Pancreas (tissue), 10 donors: ENCODE measurements at regions not wholly inside any gene's neighbourhood (a gene's known extent, or its start where the extent isn't known, plus 50 kb on each side); places are given as distances from the start of the nearest gene placed in this dataset.

Experiments
- ATAC-seq, 4 donors: fragments of 200-7000 bp; cut with Tn5 transposase; one replicate each; pipeline versions ENCODE4 v1.8.0 to v1.9.1; 2020; ENCODE audit warnings: mild to moderate bottlenecking in 4 of 4, moderate library complexity in 4 of 4
- DNase-seq, 6 donors: peaks; one replicate each; pipeline ENCODE4 v3.0.0-alpha.2; 2020
- FAIRE-seq: peaks from 2 replicates; lab custom pipeline; 2012; peaks lifted over from hg19 to GRCh38; lab: Jason Lieb, UNC
- H3K27ac ChIP-seq, 4 donors: fragments of 200-600 bp; sonication (generic); 1 replicate in 3 of 4; 2 replicates in 1 of 4; pipeline versions ENCODE4 v1.5.0 to v1.8.0; 2020
- H3K27me3 ChIP-seq, 4 donors: fragments of 200-600 bp; one replicate each; pipeline ENCODE4 v1.8.0; 2021
- H3K36me3 ChIP-seq, 3 donors: fragments of 200-600 bp; sonication (generic) in 1 of 3; one replicate each; pipeline versions ENCODE4 v1.5.0 to v1.8.0; 2020 to 2021
- H3K4me1 ChIP-seq, 3 donors: fragments of 200-600 bp; one replicate each; pipeline ENCODE4 v1.8.0; 2021
- H3K4me3 ChIP-seq, 4 donors: fragments of 200-600 bp; sonication (generic) in 2 of 4; one replicate each; pipeline versions ENCODE4 v1.5.0 to v1.8.0; 2020 to 2021
- H3K9me3 ChIP-seq, 4 donors: fragments of 200-600 bp; one replicate each; pipeline ENCODE4 v1.8.0; 2021
- CTCF ChIP-seq, 4 donors: fragments of 200-600 bp; sonication (generic) in 3 of 4; IDR thresholded peaks; one replicate each; pipeline versions ENCODE4 v1.5.0 to v1.8.0; 2021; ENCODE audit warnings: antibody characterized with exemption in 4 of 4
- WGBS, 2 donors: extraction: QIAGEN DNeasy Blood & Tissue Kit; methylation state at CpG; one replicate each; pipeline ENCODE4 v1.1.7; 2013; 5-methylcytosine and 5-hydroxymethylcytosine counted together
- intact Hi-C, 3 donors: fragments of 100-400 bp; cut with DNase I; formaldehyde crosslinking; loops; one replicate each; pipeline versions ENCODE4 v1.11.1 to v1.14.2; 2022
- donor health status: healthy with polysubstance abuse.
- donor health status: DM: no; HTN: no; CAD: no; lungs with moderate emphysema.
- donor health status: DM: no; HTN: no; CAD: no.
- donor health status: control.
- donor health status: control.
- donor health status: Bipolar disorder and iron deficiency.
- donor health status: DM: yes; HTN: yes; CAD: no.
- donor health status: DM: no; HTN: no; CAD: no.
- donor health status: DM: no; HTN: no; CAD: no.
- donor health status: DM: yes; HTN: yes; CAD: no.

DNA sequence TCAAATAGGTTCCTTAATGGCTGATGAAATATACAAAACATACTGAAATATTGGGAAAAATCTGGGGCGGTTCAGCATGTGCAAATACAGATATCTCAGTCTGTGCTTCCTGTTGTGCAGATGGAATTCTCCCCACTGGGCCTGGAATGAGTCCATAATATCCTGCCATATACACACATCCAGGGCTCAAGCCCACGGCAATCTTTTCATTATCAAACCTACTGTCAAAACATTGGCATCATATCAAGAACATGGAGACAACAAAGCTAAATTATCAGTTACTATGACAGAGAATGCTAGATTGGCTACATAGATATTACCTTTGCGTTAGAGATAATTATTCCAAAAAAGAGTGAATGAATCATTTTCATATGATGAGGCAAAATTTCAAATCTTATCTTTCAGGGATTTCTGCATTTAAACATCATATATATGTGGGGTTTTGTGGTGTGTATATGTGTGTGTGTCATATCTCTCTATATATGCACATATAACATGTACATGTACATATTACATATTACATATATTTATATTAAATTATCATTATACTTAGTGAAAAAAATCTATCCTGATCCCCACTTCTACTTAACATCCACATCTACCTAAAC lies 713.3 kb downstream of the GBE1 start:
- Histone ChIP-seq H3K4me1 (peaks cover 0 to 5% (median 0%) of the 10 kb centered on the region in 3 donors), H3K36me3 (no peaks in the 10 kb centered on the region), H3K27me3 (no peaks in the 10 kb centered on the region), H3K4me3 (no peak overlapping the region), H3K9me3 (no peaks in the 10 kb centered on the region), H3K27ac (no peak overlapping the region)
- FAIRE-seq (no peak), DNase-seq (peak in 1 of 6 donors; percentile 20), ATAC-seq (peak in 1 of 4 donors; percentile 61)
- intact Hi-C loops = no loop called here
- 21 to 23% methylated on average over 3 of the region's 3 CpGs for WGBS, 2 donors
- TF ChIP-seq CTCF (IDR thresholded peaks at IDR 0.05) = no peak

DNA sequence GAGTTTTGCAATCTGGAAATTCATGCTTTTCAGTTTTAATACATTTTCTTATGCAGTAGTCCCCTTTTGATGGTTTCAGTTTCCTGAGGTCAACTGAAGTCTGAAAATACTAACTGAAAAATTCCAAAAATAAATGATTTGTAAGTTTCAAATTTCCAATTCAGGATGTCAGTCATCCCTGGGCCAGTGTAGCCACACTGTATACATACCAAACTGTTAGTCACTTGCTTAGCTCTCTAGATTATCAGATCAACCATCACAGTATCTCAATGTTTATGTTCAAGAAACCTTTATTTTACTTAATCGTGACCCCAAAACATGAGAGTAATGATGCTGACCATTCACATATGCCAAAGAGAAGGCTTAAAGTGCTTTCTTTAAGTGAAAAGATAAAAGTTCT lies 715.5 kb downstream of the GBE1 start:
- intact Hi-C loops = no loop called here
- no peaks in the 10 kb centered on the region for H3K27me3 ChIP-seq
- 72 to 79% methylated on average over 1 of the region's 1 CpG for WGBS, 2 donors
- no peak overlapping the region for H3K4me3 ChIP-seq
- H3K36me3 ChIP-seq = no peaks in the 10 kb centered on the region
- DNase-seq (no peak), ATAC-seq (no peak), FAIRE-seq (no peak)
- H3K27ac ChIP-seq = no peak overlapping the region
- no peaks in the 10 kb centered on the region for H3K9me3 ChIP-seq
- TF ChIP-seq CTCF (IDR thresholded peaks at IDR 0.05) = no peak
- peaks cover 0 to 5% (median 0%) of the 10 kb centered on the region in 3 donors for H3K4me1 ChIP-seq

GRCh38 chr3:81045246-81045645 lies 716.2 kb downstream of the GBE1 start:
- no peak for FAIRE-seq
- no peaks in the 10 kb centered on the region for H3K27me3 ChIP-seq
- peaks cover 0 to 5% (median 0%) of the 10 kb centered on the region in 3 donors for H3K4me1 ChIP-seq
- H3K4me3 ChIP-seq = no peak overlapping the region
- no peaks in the 10 kb centered on the region for H3K36me3 ChIP-seq
- 61 to 66% methylated on average over 2 of the region's 2 CpGs for WGBS, 2 donors
- intact Hi-C loops = no loop called here
- no peak for TF ChIP-seq CTCF (IDR thresholded peaks at IDR 0.05)
- ATAC-seq = no peak
- no peaks in the 10 kb centered on the region for H3K9me3 ChIP-seq
- no peak for DNase-seq
- no peak overlapping the region for H3K27ac ChIP-seq

DNA sequence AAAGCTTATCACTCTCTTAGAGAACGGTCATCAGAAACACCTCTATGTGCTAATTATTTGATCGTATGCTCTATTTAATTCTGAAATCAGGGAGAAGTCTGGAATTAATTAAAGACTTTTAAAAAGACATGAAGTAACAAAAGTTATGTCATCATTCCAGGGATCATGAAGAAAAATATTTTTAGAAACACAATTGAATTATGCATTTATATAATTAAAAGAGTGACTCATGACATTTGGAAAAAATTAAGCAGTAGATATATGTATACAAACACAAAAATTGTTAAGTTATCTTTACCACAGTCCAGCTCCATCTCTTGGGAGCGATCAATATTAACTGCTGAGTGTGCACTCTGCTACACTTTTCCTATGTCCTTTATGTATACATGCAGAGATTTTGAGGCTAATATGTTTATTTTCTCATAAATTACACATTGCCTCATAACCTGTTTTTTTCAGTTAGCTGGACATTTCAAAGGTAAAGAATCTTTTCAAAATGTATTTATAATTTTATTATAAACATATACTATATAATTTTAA lies 717.7 kb downstream of the GBE1 start:
- Histone ChIP-seq H3K27ac (no peak overlapping the region), H3K27me3 (no peaks in the 10 kb centered on the region), H3K4me1 (peaks cover 0 to 5% (median 0%) of the 10 kb centered on the region in 3 donors), H3K9me3 (no peaks in the 10 kb centered on the region), H3K36me3 (no peaks in the 10 kb centered on the region), H3K4me3 (no peak overlapping the region)
- ATAC-seq = no peak
- DNase-seq = no peak
- no peak for TF ChIP-seq CTCF (IDR thresholded peaks at IDR 0.05)
- 57 to 75% methylated on average over 3 of the region's 3 CpGs for WGBS, 2 donors
- intact Hi-C loops = no loop called here
- no peak for FAIRE-seq

- intact Hi-C loops = no loop called here
- Histone ChIP-seq H3K9me3 (no peaks in the 10 kb centered on the region), H3K36me3 (no peaks in the 10 kb centered on the region), H3K4me3 (no peak overlapping the region), H3K4me1 (no peaks in the 10 kb centered on the region), H3K27me3 (no peaks in the 10 kb centered on the region), H3K27ac (no peak overlapping the region)
- FAIRE-seq (no peak), ATAC-seq (no peak), DNase-seq (no peak)
- TF ChIP-seq CTCF (IDR thresholded peaks at IDR 0.05) = no peak
- WGBS, 2 donors = 49 to 51% methylated on average over 2 of the region's 2 CpGs
Observed at GRCh38 chr3:81043009-81043408, 718.4 kb downstream of the GBE1 start.
